Peyer's patch (tissue), 4 donors: ENCODE measurements at regions not wholly inside any gene's neighbourhood (a gene's known extent, or its start where the extent isn't known, plus 50 kb on each side); places are given as distances from the start of the nearest gene placed in this dataset.
"Not testable (repeated sequence)": the region's sequence is repeated elsewhere in the genome, so short reads cannot be mapped to it uniquely, and the experiment has no call there.

ENCODE experiments used
- DNase-seq, 3 donors: peaks; one replicate each; pipeline ENCODE4 v3.0.0-alpha.2; 2017 to 2019
- H3K27ac ChIP-seq, 4 donors: fragments of 200-600 bp; sonication (generic); one replicate each; pipeline ENCODE4 v1.5.1; 2016 to 2019
- H3K27me3 ChIP-seq, 2 donors: fragments of 200-600 bp; sonication (generic); one replicate each; pipeline ENCODE4 v1.5.1; 2019
- H3K36me3 ChIP-seq, 3 donors: fragments of 200-600 bp; sonication (generic); one replicate each; pipeline ENCODE4 v1.5.1; 2016 to 2019
- H3K4me1 ChIP-seq, 4 donors: fragments of 200-600 bp; sonication (generic); one replicate each; pipeline ENCODE4 v1.5.1; 2016 to 2019
- H3K4me3 ChIP-seq, 4 donors: fragments of 200-600 bp; sonication (generic); 1 replicate in 3 of 4; 2 replicates in 1 of 4; pipeline ENCODE4 v1.5.1; 2016 to 2019; ENCODE audit warnings: mild to moderate bottlenecking in 1 of 4
- H3K9me3 ChIP-seq, 4 donors: fragments of 200-600 bp; sonication (generic); one replicate each; pipeline ENCODE4 v1.5.1; 2016 to 2019; ENCODE audit warnings: mild to moderate bottlenecking in 1 of 4
- CTCF ChIP-seq, 6 experiments: fragments of 450-650 bp in 4 of 6; fragments of 200-600 bp in 2 of 6; sonication (generic) in 1 of 6; IDR thresholded peaks; one replicate each; pipeline ENCODE4 v1.5.1; 2017 to 2019; ENCODE audit warnings: antibody characterized with exemption in 6 of 6, mild to moderate bottlenecking in 3 of 6, moderate library complexity in 1 of 6
- POLR2A ChIP-seq, 2 donors: fragments of 450-650 bp; IDR thresholded peaks; one replicate each; pipeline ENCODE4 v1.5.1; 2017; ENCODE audit warnings: antibody characterized with exemption in 2 of 2, mild to moderate bottlenecking in 2 of 2, moderate library complexity in 2 of 2

DNA sequence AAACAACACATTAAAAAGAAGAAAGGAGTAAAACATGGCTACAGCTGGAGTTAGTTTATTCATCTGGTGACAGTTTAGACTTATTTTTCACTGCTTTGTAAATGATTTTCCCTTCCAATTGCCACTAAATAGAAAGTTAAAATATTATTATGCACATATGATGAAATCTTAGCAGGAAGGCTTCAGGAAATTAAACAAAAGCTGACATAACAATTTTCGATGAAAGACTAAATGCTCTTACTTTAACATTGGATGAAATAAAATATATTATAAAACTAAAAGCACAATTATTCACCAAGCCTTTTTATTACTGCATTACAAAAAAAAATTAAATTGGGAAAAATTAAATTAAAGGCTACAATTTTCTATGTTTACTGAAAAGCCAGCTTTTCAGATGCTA lies 158.0 kb downstream of the MMUT start:
- Histone ChIP-seq H3K4me3 (no peak overlapping the region), H3K27me3 (no peaks in the 10 kb centered on the region), H3K36me3 (no peaks in the 10 kb centered on the region), H3K9me3 (no peaks in the 10 kb centered on the region), H3K27ac (no peak overlapping the region), H3K4me1 (no peaks in the 10 kb centered on the region)
- no peak for DNase-seq
- no peak for TF ChIP-seq CTCF (IDR thresholded peaks at IDR 0.05)
- no peak for TF ChIP-seq POLR2A (IDR thresholded peaks at IDR 0.05)

DNA sequence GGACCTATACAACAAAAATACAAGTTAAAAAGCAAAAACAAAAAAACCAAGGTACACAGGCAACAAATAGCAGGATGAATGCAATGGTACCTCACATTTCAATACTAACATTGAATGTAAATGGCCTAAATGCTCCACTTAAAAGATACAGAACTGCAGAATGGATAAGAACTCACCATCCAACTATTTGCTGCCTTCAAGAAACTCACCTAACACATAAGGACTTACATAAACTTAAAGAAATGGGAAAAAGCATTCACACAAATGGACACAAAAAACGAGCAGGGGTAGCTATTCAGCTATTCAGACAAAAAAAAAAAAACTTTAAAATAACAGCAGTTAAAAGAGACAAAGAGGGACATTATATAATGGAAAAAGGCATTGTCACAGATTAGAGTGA lies 158.7 kb downstream of the MMUT start:
- H3K4me1 ChIP-seq, H3K27me3 ChIP-seq, H3K9me3 ChIP-seq, H3K4me3 ChIP-seq, H3K36me3 ChIP-seq, H3K27ac ChIP-seq, DNase-seq: not testable (repeated sequence)

- Histone ChIP-seq H3K27ac (no peak overlapping the region), H3K4me3 (no peak overlapping the region), H3K9me3 (no peaks in the 10 kb centered on the region), H3K36me3 (no peaks in the 10 kb centered on the region), H3K4me1 (no peaks in the 10 kb centered on the region), H3K27me3 (no peaks in the 10 kb centered on the region)
- TF ChIP-seq CTCF (IDR thresholded peaks at IDR 0.05) (no peak), POLR2A (IDR thresholded peaks at IDR 0.05) (no peak)
- no peak for DNase-seq
Measured at GRCh38 chr6:49300911-49301310, 162.1 kb downstream of the MMUT start.

- no peaks in the 10 kb centered on the region for H3K27me3 ChIP-seq
- TF ChIP-seq POLR2A (IDR thresholded peaks at IDR 0.05), result no peak
- no peak for TF ChIP-seq CTCF (IDR thresholded peaks at IDR 0.05)
- DNase-seq, result no peak
Measured at GRCh38 chr6:49300443-49300842, 162.6 kb downstream of the MMUT start.

DNA sequence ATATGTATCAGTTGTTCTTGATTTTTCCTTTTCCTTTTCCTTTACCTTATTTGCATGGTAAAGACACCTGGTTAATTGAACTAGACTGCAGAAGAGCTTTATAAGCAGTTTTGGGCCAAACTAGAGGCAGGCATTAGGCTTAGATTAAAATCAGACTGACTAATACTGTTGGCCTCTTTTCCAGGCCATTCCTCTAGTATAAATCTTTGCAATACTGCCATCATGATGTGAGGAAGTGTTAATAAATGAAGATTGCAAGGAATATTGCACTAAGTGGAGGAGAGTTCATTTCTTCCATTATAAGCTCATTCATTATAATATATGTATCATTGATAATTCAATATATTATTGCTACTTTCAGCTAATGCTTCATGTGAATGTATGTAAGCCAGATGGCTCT lies 163.8 kb downstream of the MMUT start:
- Histone ChIP-seq H3K27ac (no peak overlapping the region), H3K4me3 (no peak overlapping the region), H3K36me3 (no peaks in the 10 kb centered on the region), H3K4me1 (no peaks in the 10 kb centered on the region), H3K9me3 (no peaks in the 10 kb centered on the region), H3K27me3 (no peaks in the 10 kb centered on the region)
- DNase-seq, result no peak
- TF ChIP-seq CTCF (IDR thresholded peaks at IDR 0.05) (no peak), POLR2A (IDR thresholded peaks at IDR 0.05) (no peak)

More at GRCh38 chr6:49300443-49300842, 162.6 kb downstream of the MMUT start:
- Histone ChIP-seq H3K4me1 (no peaks in the 10 kb centered on the region), H3K27ac (no peak overlapping the region), H3K9me3 (no peaks in the 10 kb centered on the region), H3K36me3 (no peaks in the 10 kb centered on the region), H3K4me3 (no peak overlapping the region)

DNA sequence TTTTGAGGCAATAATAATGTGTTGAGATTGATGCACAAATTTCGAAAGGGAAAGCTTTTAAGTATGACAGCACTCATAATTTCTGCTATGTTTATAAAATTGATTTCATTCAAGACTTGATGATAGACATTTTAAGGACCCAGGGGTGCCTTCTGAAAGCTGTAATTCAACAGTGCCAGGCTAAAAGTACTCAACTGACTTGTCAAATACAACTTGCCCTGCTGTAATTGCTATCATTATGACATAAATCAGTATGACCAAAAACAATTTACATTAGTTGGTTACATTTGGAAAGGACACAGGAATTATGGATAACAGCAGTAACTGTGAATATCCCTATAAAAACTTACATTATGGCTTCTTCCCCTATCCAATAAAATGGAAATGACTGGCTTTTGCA lies 178.9 kb downstream of the MMUT start:
- no peak overlapping the region for H3K27ac ChIP-seq
- H3K36me3 ChIP-seq, result no peaks in the 10 kb centered on the region
- H3K9me3 ChIP-seq, result no peaks in the 10 kb centered on the region
- no peaks in the 10 kb centered on the region for H3K27me3 ChIP-seq
- H3K4me1 ChIP-seq, result no peaks in the 10 kb centered on the region
- H3K4me3 ChIP-seq, result no peak overlapping the region
- DNase-seq, result no peak
- TF ChIP-seq POLR2A (IDR thresholded peaks at IDR 0.05) (no peak), CTCF (IDR thresholded peaks at IDR 0.05) (no peak)

DNA sequence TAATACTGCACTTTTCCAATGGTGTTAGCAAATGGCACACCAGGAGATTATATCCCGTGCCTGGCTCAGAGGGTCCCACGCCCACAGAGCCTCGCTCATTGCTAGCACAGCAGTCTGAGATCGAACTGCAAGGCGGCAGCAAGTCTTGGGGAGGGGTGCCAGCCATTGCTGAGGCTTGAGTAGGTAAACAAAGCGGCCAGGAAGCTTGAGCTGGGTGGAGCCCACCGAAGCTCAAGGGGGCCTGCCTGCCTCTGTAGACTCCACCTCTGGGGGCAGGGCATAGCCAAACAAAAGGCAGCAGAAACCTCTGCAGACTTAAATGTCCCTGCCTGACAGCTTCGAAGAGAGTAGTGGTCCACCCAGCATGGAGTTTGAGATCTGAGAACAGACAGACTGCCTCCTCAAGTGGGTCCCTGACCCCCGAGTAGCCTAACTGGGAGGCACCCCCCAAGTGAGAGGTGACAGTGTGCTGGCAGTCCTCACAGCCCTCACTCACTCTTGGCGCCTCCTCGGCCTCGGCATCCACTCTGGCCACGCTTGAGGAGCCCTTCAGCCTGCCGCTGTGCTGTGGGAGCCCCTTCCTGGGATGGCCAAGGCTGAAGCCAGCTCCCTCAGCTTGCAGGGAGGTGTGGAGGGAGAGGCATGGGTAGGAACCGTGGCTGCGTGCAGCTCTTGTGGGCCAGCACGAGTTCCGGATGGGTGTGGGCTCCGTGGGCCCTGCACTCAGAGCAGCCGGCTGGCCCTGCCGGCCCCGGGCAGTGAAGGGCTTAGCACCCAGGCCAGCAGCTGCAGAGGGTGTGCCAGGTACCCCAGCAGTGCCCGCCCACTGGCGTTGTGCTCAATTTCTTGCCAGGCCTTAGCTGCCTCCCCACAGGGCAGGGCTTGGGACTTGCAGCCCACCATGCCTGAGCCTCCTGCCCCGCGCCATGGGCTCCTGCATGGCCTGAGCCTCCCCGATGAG lies 188.0 kb downstream of the MMUT start:
- not testable (repeated sequence) for H3K9me3 ChIP-seq, H3K36me3 ChIP-seq, H3K27me3 ChIP-seq, DNase-seq, H3K27ac ChIP-seq, H3K4me3 ChIP-seq, H3K4me1 ChIP-seq
